ENCODE measurements at regions not wholly inside any gene's neighbourhood (a gene's known extent, or its start where the extent isn't known, plus 50 kb on each side); places are given as distances from the start of the nearest gene placed in this dataset.
"Not testable (repeated sequence)": the region's sequence is repeated elsewhere in the genome, so short reads cannot be mapped to it uniquely, and the experiment has no call there.

DNA sequence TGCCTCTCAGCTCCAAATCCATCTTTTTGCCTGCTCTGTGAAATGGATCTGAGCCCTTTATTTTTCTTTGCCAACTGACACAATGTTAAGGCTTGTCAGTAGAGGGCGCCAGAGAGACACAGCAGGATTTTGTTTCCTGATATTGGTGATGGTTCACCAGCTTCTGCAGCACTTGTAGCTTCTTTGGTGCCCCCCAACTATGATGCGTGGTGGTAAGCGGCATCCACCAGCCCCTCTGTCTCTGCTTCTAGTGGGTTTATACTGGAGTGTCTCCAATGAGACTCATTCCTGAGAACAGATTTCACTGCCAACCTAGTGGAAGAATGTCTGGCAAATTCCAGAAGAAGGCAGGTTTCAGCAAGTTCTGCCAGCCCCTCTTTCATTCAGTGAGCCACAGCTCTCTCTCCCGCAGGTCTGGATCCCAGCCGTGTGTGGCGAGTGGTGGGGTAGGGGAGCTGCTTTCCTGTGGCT lies 471.9 kb upstream of the FRG2C start:
- no peak overlapping the region for H3K27ac ChIP-seq (ENCODE audit: low read depth, low read length, poor library complexity, severe bottlenecking)
- no peaks in the 10 kb centered on the region for H4K20me1 ChIP-seq (ENCODE audit: insufficient read depth, low read length)
- H3F3A ChIP-seq (ENCODE audit: insufficient read depth, low read length), result no peaks in the 10 kb centered on the region
- TF ChIP-seq CTCF (IDR thresholded peaks at IDR 0.05; ENCODE audit: low read length) (peak; percentile 77), EZH2 (IDR thresholded peaks at IDR 0.05; ENCODE audit: borderline replicate concordance, low read length) (no peak)
- H3K36me3 ChIP-seq (ENCODE audit: insufficient read depth, low read length), result no peaks in the 10 kb centered on the region
- H3K79me2 ChIP-seq (ENCODE audit: insufficient read depth, low read length), result no peaks in the 10 kb centered on the region
- H3K9me2 ChIP-seq (ENCODE audit: low read depth, low read length), result no peaks in the 10 kb centered on the region
- H3K9me3 ChIP-seq (ENCODE audit: low read length), result no peaks in the 10 kb centered on the region
- no peaks in the 10 kb centered on the region for H3K4me1 ChIP-seq (ENCODE audit: insufficient read depth, low read length, severe bottlenecking)
- H2AFZ ChIP-seq (ENCODE audit: low read length), result no peak overlapping the region
- no peaks in the 10 kb centered on the region for H3K27me3 ChIP-seq (ENCODE audit: insufficient read depth, low read length)
- no peak overlapping the region for H3K4me2 ChIP-seq (ENCODE audit: low read length)
- no peak overlapping the region for H3K4me3 ChIP-seq (ENCODE audit: low read depth, low read length, poor library complexity, severe bottlenecking)
- H3K9ac ChIP-seq (ENCODE audit: low read length), result no peak overlapping the region

DNA sequence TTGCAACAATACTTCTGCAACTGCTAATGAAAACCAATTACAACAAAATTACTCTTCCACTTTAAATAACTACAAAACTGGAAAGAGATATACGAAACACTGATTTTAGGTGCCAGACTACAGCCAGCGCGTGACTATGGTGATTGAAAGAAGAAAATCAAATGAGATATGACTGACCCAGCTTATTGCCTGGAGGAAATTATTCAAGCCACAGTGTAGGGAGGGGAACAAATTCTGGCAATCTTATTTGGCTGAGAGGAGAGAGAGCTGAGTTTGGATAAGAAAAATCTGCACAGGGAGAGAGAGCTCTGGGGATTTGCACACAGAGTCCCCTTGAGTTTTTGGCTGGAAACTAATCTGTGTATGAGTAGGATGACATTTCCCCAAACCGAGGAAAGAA lies 470.3 kb upstream of the FRG2C start:
- TF ChIP-seq EZH2 (IDR thresholded peaks at IDR 0.05; ENCODE audit: borderline replicate concordance, low read length), result no peak
- TF ChIP-seq CTCF (IDR thresholded peaks at IDR 0.05; ENCODE audit: low read length), result no peak
- no peaks in the 10 kb centered on the region for H4K20me1 ChIP-seq (ENCODE audit: insufficient read depth, low read length)
- H3K4me1 ChIP-seq (ENCODE audit: insufficient read depth, low read length, severe bottlenecking), result no peaks in the 10 kb centered on the region
- H3F3A ChIP-seq (ENCODE audit: insufficient read depth, low read length), result no peaks in the 10 kb centered on the region
- no peak overlapping the region for H3K4me2 ChIP-seq (ENCODE audit: low read length)
- no peak overlapping the region for H3K9ac ChIP-seq (ENCODE audit: low read length)
- H2AFZ ChIP-seq (ENCODE audit: low read length), result no peak overlapping the region
- no peaks in the 10 kb centered on the region for H3K9me2 ChIP-seq (ENCODE audit: low read depth, low read length)
- H3K27ac ChIP-seq (ENCODE audit: low read depth, low read length, poor library complexity, severe bottlenecking), result no peak overlapping the region
- H3K36me3 ChIP-seq (ENCODE audit: insufficient read depth, low read length), result no peaks in the 10 kb centered on the region
- no peaks in the 10 kb centered on the region for H3K27me3 ChIP-seq (ENCODE audit: insufficient read depth, low read length)
- H3K79me2 ChIP-seq (ENCODE audit: insufficient read depth, low read length), result no peaks in the 10 kb centered on the region
- H3K9me3 ChIP-seq (ENCODE audit: low read length), result no peaks in the 10 kb centered on the region
- H3K4me3 ChIP-seq (ENCODE audit: low read depth, low read length, poor library complexity, severe bottlenecking), result no peak overlapping the region

GRCh38 chr3:75214332-75214731 lies 449.8 kb upstream of the FRG2C start:
- H3K27me3 ChIP-seq (ENCODE audit: insufficient read depth, low read length); H3K79me2 ChIP-seq (ENCODE audit: insufficient read depth, low read length); H3K4me3 ChIP-seq (ENCODE audit: low read depth, low read length, poor library complexity, severe bottlenecking); H3F3A ChIP-seq (ENCODE audit: insufficient read depth, low read length); H3K4me1 ChIP-seq (ENCODE audit: insufficient read depth, low read length, severe bottlenecking); H3K27ac ChIP-seq (ENCODE audit: low read depth, low read length, poor library complexity, severe bottlenecking); H4K20me1 ChIP-seq (ENCODE audit: insufficient read depth, low read length); H3K9ac ChIP-seq (ENCODE audit: low read length); H2AFZ ChIP-seq (ENCODE audit: low read length); H3K36me3 ChIP-seq (ENCODE audit: insufficient read depth, low read length); H3K4me2 ChIP-seq (ENCODE audit: low read length); H3K9me2 ChIP-seq (ENCODE audit: low read depth, low read length); H3K9me3 ChIP-seq (ENCODE audit: low read length): not testable (repeated sequence)

- no peaks in the 10 kb centered on the region for H4K20me1 ChIP-seq (ENCODE audit: insufficient read depth, low read length)
- no peaks in the 10 kb centered on the region for H3K27me3 ChIP-seq (ENCODE audit: insufficient read depth, low read length)
- H2AFZ ChIP-seq (ENCODE audit: low read length), result no peak overlapping the region
- no peaks in the 10 kb centered on the region for H3K36me3 ChIP-seq (ENCODE audit: insufficient read depth, low read length)
- no peak overlapping the region for H3K9ac ChIP-seq (ENCODE audit: low read length)
- no peaks in the 10 kb centered on the region for H3K4me1 ChIP-seq (ENCODE audit: insufficient read depth, low read length, severe bottlenecking)
- no peak for TF ChIP-seq CTCF (IDR thresholded peaks at IDR 0.05; ENCODE audit: low read length)
- no peak for TF ChIP-seq EZH2 (IDR thresholded peaks at IDR 0.05; ENCODE audit: borderline replicate concordance, low read length)
- no peak overlapping the region for H3K4me2 ChIP-seq (ENCODE audit: low read length)
- no peaks in the 10 kb centered on the region for H3K9me2 ChIP-seq (ENCODE audit: low read depth, low read length)
- no peak overlapping the region for H3K4me3 ChIP-seq (ENCODE audit: low read depth, low read length, poor library complexity, severe bottlenecking)
- H3K79me2 ChIP-seq (ENCODE audit: insufficient read depth, low read length), result no peaks in the 10 kb centered on the region
- H3K27ac ChIP-seq (ENCODE audit: low read depth, low read length, poor library complexity, severe bottlenecking), result no peak overlapping the region
- no peaks in the 10 kb centered on the region for H3F3A ChIP-seq (ENCODE audit: insufficient read depth, low read length)
- no peaks in the 10 kb centered on the region for H3K9me3 ChIP-seq (ENCODE audit: low read length)
These were observed 445.6 kb upstream of the FRG2C start for GRCh38 chr3:75218577-75218976.

Measured in OCI-LY1 (cell line).